GM23338 (cell line): ENCODE measurements at regions not wholly inside any gene's neighbourhood (a gene's known extent, or its start where the extent isn't known, plus 50 kb on each side); places are given as distances from the start of the nearest gene placed in this dataset.

Source experiments
- ATAC-seq: fragments of 200-7000 bp; cut with Tn5 transposase; 3 replicates; pipeline ENCODE4 v1.9.1; 2020
- DNase-seq: peaks from one replicate; pipeline ENCODE4 v3.0.0-alpha.2; 2015; ENCODE audit warnings: low spot score
- H2AFZ ChIP-seq: fragments of 200-600 bp; sonication (generic); 2 replicates; pipeline ENCODE4 v1.8.0; 2016; ENCODE audit warnings: antibody characterized with exemption, mild to moderate bottlenecking, moderate library complexity
- H3F3A ChIP-seq: fragments of 200-600 bp; sonication (generic); replicated peaks from 2 replicates; pipeline ENCODE4 v1.8.0; 2017; ENCODE audit warnings: antibody characterized with exemption, mixed run types, low read depth
- H3K27ac ChIP-seq: fragments of 200-600 bp; sonication (generic); 2 replicates; pipeline ENCODE4 v1.6.1; 2016; ENCODE audit warnings: low read depth
- H3K27me3 ChIP-seq: fragments of 200-600 bp; sonication (generic); 2 replicates; pipeline ENCODE4 v1.8.0; 2016; ENCODE audit warnings: mild to moderate bottlenecking, mixed run types, moderate library complexity; ENCODE audit not compliant: insufficient read depth
- H3K36me3 ChIP-seq: fragments of 200-600 bp; sonication (generic); 2 replicates; pipeline ENCODE4 v1.8.0; 2016; ENCODE audit warnings: mild to moderate bottlenecking; ENCODE audit not compliant: insufficient read depth
- H3K4me1 ChIP-seq: fragments of 200-600 bp; sonication (generic); 2 replicates; pipeline ENCODE4 v1.8.0; 2016; ENCODE audit warnings: mild to moderate bottlenecking, moderate library complexity; ENCODE audit not compliant: insufficient read depth
- H3K4me2 ChIP-seq: fragments of 200-600 bp; sonication (generic); 2 replicates; pipeline ENCODE4 v1.7.1; 2017; ENCODE audit warnings: mixed run types
- H3K4me3 ChIP-seq: fragments of 200-600 bp; sonication (generic); 2 replicates; pipeline ENCODE4 v1.6.1; 2016; ENCODE audit warnings: mixed run types
- H3K79me2 ChIP-seq: fragments of 200-600 bp; sonication (generic); replicated peaks from 2 replicates; pipeline ENCODE4 v1.8.0; 2017; ENCODE audit warnings: mild to moderate bottlenecking; ENCODE audit not compliant: insufficient read depth
- H3K9me2 ChIP-seq: fragments of 200-600 bp; sonication (generic); 2 replicates; pipeline ENCODE4 v1.8.0; 2017; ENCODE audit not compliant: insufficient read depth
- H4K20me1 ChIP-seq: fragments of 200-600 bp; sonication (generic); replicated peaks from 2 replicates; pipeline ENCODE4 v1.8.0; 2017; ENCODE audit warnings: mild to moderate bottlenecking; ENCODE audit not compliant: insufficient read depth
- H3K27ac Mint-ChIP-seq: 2 replicates; pipeline ENCODE4 v1.8.0; 2020; ENCODE audit warnings: inconsistent platforms, mild to moderate bottlenecking, moderate library complexity, mixed read lengths
- H3K27me3 Mint-ChIP-seq: 3 replicates; pipeline ENCODE4 v1.8.0; 2022; ENCODE audit warnings: low read depth, mild to moderate bottlenecking, moderate library complexity, mixed read lengths, inconsistent platforms; ENCODE audit not compliant: insufficient read depth, poor library complexity
- H3K36me3 Mint-ChIP-seq: 3 replicates; pipeline ENCODE4 v1.8.0; 2021; ENCODE audit warnings: low read depth, mild to moderate bottlenecking, inconsistent platforms, moderate library complexity, mixed read lengths
- H3K4me1 Mint-ChIP-seq: 3 replicates; pipeline ENCODE4 v1.8.0; 2020; ENCODE audit warnings: mild to moderate bottlenecking, inconsistent platforms, mixed read lengths
- H3K4me3 Mint-ChIP-seq: 3 replicates; pipeline ENCODE4 v1.8.0; 2021; ENCODE audit warnings: moderate library complexity, mild to moderate bottlenecking, inconsistent platforms, mixed read lengths
- H3K9me3 Mint-ChIP-seq: 3 replicates; pipeline ENCODE4 v1.8.0; 2020; ENCODE audit warnings: moderate library complexity, mild to moderate bottlenecking, inconsistent platforms, mixed read lengths
- CREB1 ChIP-seq: fragments of 250-450 bp; sonication (Bioruptor Pico); IDR thresholded peaks from 2 replicates; pipeline ENCODE4 v1.5.0; 2020; ENCODE audit warnings: low read depth, mild to moderate bottlenecking, moderate library complexity
- CTCF ChIP-seq, 2 experiments: fragments of 200-600 bp in 1 of 2; sonication (generic) in 1 of 2; conservative IDR thresholded peaks; 2 replicates each; pipeline versions ENCODE4 v1.5.1 to v1.6.1; 2016 to 2017; ENCODE audit warnings: antibody characterized with exemption in 2 of 2, low read depth in 2 of 2, mild to moderate bottlenecking in 2 of 2, moderate library complexity in 1 of 2
- EZH2 ChIP-seq: fragments of 200-600 bp; sonication (generic); IDR thresholded peaks from one replicate; pipeline ENCODE4 v1.8.0; 2017; ENCODE audit warnings: antibody characterized with exemption, mild to moderate bottlenecking, low read depth; ENCODE audit not compliant: unreplicated experiment
- ZNF114 ChIP-seq: fragments of 250-450 bp; sonication (Bioruptor Pico); IDR thresholded peaks from 2 replicates; pipeline ENCODE4 v1.5.0; 2020; ENCODE audit warnings: mild to moderate bottlenecking, moderate library complexity
- ZNF462 ChIP-seq: fragments of 250-450 bp; sonication (Bioruptor Pico); IDR thresholded peaks from 2 replicates; pipeline ENCODE4 v1.5.0; 2020; ENCODE audit warnings: mild to moderate bottlenecking, moderate library complexity

- no peak overlapping the region for H3K4me3 ChIP-seq
- Mint-ChIP-seq H3K36me3 (no peaks in the 10 kb centered on the region), H3K27ac (no peak overlapping the region), H3K4me1 (no peaks in the 10 kb centered on the region), H3K9me3 (peaks cover 4% of the 10 kb centered on the region; the same call in 1 of the 3 replicates), H3K27me3 (peaks cover 2% of the 10 kb centered on the region), H3K4me3 (no peak overlapping the region)
- H3K4me1 ChIP-seq: no peaks in the 10 kb centered on the region
- peak; percentile 92 for ATAC-seq
- H3K27ac ChIP-seq: no peak overlapping the region
- peak; percentile 79 for DNase-seq
- no peaks in the 10 kb centered on the region for H3K36me3 ChIP-seq
- peak overlapping the region; percentile 60 for H2AFZ ChIP-seq
- no peaks in the 10 kb centered on the region for H3K79me2 ChIP-seq
- H3F3A ChIP-seq: no peaks in the 10 kb centered on the region
- no peaks in the 10 kb centered on the region for H3K9me2 ChIP-seq
- TF ChIP-seq EZH2 (no peak), ZNF462 (CRISPR knock-in tag) (no peak), CTCF (conservative IDR thresholded peaks at IDR 0.05; ENCODE audit: low read depth in 2 of 2) (peak; percentile 38 to 46), CREB1 (CRISPR knock-in tag) (no peak), ZNF114 (CRISPR knock-in tag) (no peak)
- no peaks in the 10 kb centered on the region for H4K20me1 ChIP-seq
- H3K4me2 ChIP-seq: no peak overlapping the region
- no peaks in the 10 kb centered on the region for H3K27me3 ChIP-seq
Observed at GRCh38 chr18:68172842-68173549, 541.9 kb downstream of the TMX3 start.
